OCI-LY1 (cell line): ENCODE measurements at regions not wholly inside any gene's neighbourhood (a gene's known extent, or its start where the extent isn't known, plus 50 kb on each side); places are given as distances from the start of the nearest gene placed in this dataset.

Experiments
- EZH2 ChIP-seq: fragments of 200-600 bp; sonication (generic), shearing (Covaris generic); IDR thresholded peaks from 2 replicates; pipeline ENCODE4 v1.8.0; 2017; ENCODE audit warnings: borderline replicate concordance, mixed run types, mild to moderate bottlenecking, antibody characterized with exemption, low read length, moderate library complexity, mixed read lengths
- TF ChIP-seq, protein P1 (sequence below): fragments of 200-600 bp; sonication (generic), shearing (Covaris generic); IDR thresholded peaks from 2 replicates; pipeline ENCODE4 v1.5.1; 2017; ENCODE audit warnings: mild to moderate bottlenecking, antibody characterized with exemption, low read length, moderate library complexity, mixed read lengths

DNA sequence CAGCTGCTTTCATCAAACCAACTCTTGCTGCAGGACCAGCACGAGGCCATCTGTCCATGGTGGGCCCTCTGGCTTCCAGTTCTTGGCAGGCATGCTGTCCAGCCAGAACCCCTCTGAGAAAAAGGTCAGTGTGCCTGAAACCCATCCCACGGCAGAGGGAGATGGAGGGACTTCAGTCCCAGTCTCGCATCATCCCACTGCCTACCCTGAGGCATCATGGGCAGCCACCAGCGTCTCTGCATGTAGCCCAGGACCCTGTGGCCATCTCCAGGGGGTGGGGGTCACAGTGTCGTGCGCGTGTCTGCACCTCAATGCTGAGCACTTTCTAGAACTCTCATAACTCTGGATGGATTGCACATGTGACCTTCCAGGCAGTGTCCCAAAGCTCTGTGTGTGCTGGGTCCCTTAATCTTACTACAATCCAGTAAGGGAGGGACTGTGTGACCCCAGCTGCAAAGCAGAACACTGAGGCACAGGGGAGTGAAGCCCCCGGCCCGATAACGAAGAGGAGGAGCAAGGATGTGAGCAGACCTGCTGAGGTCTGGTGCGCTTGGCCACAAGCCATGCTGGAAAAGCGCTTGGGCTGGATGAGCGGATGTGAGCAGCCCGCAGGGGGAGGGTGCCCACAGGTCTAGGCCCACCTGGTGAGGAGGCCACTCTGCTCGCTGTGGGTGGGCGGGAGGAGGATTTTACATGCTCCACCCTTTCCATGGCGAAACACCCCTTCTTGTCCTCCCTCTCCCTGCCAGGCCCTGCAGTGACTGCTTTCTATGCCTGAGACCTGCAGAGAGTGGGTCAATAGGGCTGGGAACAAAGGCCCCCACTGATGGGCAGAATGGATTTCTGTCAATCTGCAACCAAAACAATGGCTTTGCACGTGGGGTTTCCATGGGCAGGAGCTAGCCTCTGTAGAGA, 1401.0 kb downstream of the BRD1 start:
- TF ChIP-seq, protein P1, sequence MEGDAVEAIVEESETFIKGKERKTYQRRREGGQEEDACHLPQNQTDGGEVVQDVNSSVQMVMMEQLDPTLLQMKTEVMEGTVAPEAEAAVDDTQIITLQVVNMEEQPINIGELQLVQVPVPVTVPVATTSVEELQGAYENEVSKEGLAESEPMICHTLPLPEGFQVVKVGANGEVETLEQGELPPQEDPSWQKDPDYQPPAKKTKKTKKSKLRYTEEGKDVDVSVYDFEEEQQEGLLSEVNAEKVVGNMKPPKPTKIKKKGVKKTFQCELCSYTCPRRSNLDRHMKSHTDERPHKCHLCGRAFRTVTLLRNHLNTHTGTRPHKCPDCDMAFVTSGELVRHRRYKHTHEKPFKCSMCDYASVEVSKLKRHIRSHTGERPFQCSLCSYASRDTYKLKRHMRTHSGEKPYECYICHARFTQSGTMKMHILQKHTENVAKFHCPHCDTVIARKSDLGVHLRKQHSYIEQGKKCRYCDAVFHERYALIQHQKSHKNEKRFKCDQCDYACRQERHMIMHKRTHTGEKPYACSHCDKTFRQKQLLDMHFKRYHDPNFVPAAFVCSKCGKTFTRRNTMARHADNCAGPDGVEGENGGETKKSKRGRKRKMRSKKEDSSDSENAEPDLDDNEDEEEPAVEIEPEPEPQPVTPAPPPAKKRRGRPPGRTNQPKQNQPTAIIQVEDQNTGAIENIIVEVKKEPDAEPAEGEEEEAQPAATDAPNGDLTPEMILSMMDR: no peak
- TF ChIP-seq EZH2: no peak
